IPS-15b (cell line): ENCODE measurements at regions not wholly inside any gene's neighbourhood (a gene's known extent, or its start where the extent isn't known, plus 50 kb on each side); places are given as distances from the start of the nearest gene placed in this dataset.

Source experiments
- H3K27me3 ChIP-seq: one replicate; pipeline ENCODE4 v1.6.1; 2013; ENCODE audit warnings: low read length; ENCODE audit not compliant: control insufficient read depth, insufficient read depth
- H3K36me3 ChIP-seq: one replicate; pipeline ENCODE4 v1.6.1; 2013; ENCODE audit warnings: low read length; ENCODE audit not compliant: control insufficient read depth, insufficient read depth
- H3K4me1 ChIP-seq: one replicate; pipeline ENCODE4 v1.6.1; 2013; ENCODE audit warnings: mild to moderate bottlenecking, low read length; ENCODE audit not compliant: control insufficient read depth, insufficient read depth
- H3K4me3 ChIP-seq: one replicate; pipeline ENCODE4 v1.5.1; 2013; ENCODE audit warnings: low read depth, low read length
- H3K9ac ChIP-seq: one replicate; pipeline ENCODE4 v1.6.1; 2013; ENCODE audit warnings: low read depth, mild to moderate bottlenecking, low read length
- H3K9me3 ChIP-seq: one replicate; pipeline ENCODE4 v1.6.1; 2013; ENCODE audit warnings: mild to moderate bottlenecking, low read length; ENCODE audit not compliant: control insufficient read depth, insufficient read depth

DNA sequence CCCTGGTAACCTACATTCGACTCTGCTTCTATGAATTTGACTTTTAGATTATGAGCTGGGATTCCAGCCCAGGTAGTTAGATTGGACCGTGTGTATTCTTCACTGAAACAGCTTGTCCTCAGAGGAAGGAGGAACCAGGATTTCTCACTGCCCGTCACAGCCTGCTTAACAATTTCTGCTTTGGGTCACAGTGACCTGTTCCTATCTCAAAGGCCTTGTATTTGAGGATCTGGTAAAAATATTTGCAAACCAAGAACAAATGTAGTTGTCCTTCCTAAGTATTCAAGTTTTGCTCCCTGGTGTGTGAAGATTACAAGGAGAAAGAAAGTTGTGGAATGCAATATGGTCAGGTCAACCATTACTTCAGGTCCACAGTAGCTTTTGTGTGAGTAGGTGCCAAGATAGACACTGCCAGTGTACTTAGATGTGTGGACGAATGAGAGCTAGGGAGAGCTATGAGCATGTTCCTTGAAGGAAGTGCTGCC lies 55.1 kb downstream of the KIF4B start:
- Histone ChIP-seq H3K4me3 (no peak overlapping the region), H3K4me1 (no peaks in the 10 kb centered on the region), H3K9ac (no peak overlapping the region), H3K9me3 (no peaks in the 10 kb centered on the region), H3K36me3 (no peaks in the 10 kb centered on the region), H3K27me3 (no peaks in the 10 kb centered on the region)

- H3K9ac ChIP-seq: no peak overlapping the region
- H3K27me3 ChIP-seq: no peaks in the 10 kb centered on the region
- no peaks in the 10 kb centered on the region for H3K9me3 ChIP-seq
- no peaks in the 10 kb centered on the region for H3K36me3 ChIP-seq
- no peaks in the 10 kb centered on the region for H3K4me1 ChIP-seq
- H3K4me3 ChIP-seq: no peak overlapping the region
Measured at GRCh38 chr5:155069961-155070360, 56.4 kb downstream of the KIF4B start.

GRCh38 chr5:155070781-155071180 lies 57.2 kb downstream of the KIF4B start:
- Histone ChIP-seq H3K4me3 (no peak overlapping the region), H3K9ac (no peak overlapping the region), H3K9me3 (no peaks in the 10 kb centered on the region), H3K27me3 (no peaks in the 10 kb centered on the region), H3K36me3 (no peaks in the 10 kb centered on the region), H3K4me1 (no peaks in the 10 kb centered on the region)

- no peak overlapping the region for H3K9ac ChIP-seq
- H3K36me3 ChIP-seq: no peaks in the 10 kb centered on the region
- no peaks in the 10 kb centered on the region for H3K27me3 ChIP-seq
Measured at GRCh38 chr5:155076379-155076778, 62.8 kb downstream of the KIF4B start.

DNA sequence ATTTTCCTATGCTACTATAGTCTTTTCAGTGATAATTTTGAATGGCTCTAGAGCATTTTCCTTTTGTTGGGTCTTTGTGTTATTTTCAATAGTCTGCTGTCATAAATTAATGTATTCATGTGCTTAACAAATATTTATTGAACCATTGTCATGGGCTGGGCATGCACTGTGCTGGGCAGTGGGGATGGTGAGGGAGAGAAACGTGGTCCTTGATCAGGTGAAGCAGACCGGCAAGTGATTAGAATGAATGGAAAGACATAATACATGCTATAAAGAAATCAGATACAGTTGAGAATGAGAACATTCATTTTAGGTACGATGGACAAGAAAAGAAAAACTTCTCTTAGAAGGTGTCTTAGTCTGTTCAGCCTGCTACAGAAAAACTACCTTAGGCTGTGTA lies 66.1 kb downstream of the KIF4B start:
- Histone ChIP-seq H3K36me3 (no peaks in the 10 kb centered on the region), H3K4me3 (no peak overlapping the region), H3K9me3 (no peaks in the 10 kb centered on the region)

More at GRCh38 chr5:155076379-155076778, 62.8 kb downstream of the KIF4B start:
- Histone ChIP-seq H3K4me3 (no peak overlapping the region), H3K4me1 (no peaks in the 10 kb centered on the region), H3K9me3 (no peaks in the 10 kb centered on the region)

GRCh38 chr5:155080721-155081120 lies 67.2 kb downstream of the KIF4B start:
- no peak overlapping the region for H3K9ac ChIP-seq
- H3K4me3 ChIP-seq: no peak overlapping the region
- H3K36me3 ChIP-seq: no peaks in the 10 kb centered on the region
- no peaks in the 10 kb centered on the region for H3K9me3 ChIP-seq
- H3K4me1 ChIP-seq: no peaks in the 10 kb centered on the region
- H3K27me3 ChIP-seq: no peaks in the 10 kb centered on the region

More for the DNA sequence above, 66.1 kb downstream of the KIF4B start:
- H3K4me1 ChIP-seq: no peaks in the 10 kb centered on the region
- H3K27me3 ChIP-seq: no peaks in the 10 kb centered on the region
- no peak overlapping the region for H3K9ac ChIP-seq

GRCh38 chr5:155081618-155082017 lies 68.1 kb downstream of the KIF4B start:
- Histone ChIP-seq H3K9ac (no peak overlapping the region), H3K27me3 (no peaks in the 10 kb centered on the region), H3K9me3 (no peaks in the 10 kb centered on the region), H3K4me1 (no peaks in the 10 kb centered on the region), H3K4me3 (no peak overlapping the region), H3K36me3 (no peaks in the 10 kb centered on the region)

DNA sequence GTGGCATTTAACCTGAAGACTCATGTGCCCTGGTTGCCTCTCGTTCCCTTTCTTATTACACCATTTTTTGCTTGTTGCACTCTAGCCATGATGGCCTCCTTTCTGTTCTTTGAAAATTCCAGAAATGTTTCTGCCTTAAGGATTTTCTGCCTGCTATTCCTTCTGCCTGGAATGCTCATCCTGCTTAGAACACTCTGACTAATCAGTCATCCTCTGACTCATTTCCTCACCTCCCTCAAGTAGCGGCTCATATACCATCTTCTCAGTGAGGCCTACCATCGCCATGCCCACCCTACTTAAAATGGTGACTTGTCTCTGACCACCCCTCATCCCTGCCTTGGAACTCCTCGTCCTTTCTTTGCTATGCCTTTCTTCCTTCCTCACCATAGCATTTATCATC lies 68.8 kb downstream of the KIF4B start:
- H3K27me3 ChIP-seq: no peaks in the 10 kb centered on the region
- H3K9me3 ChIP-seq: no peaks in the 10 kb centered on the region
- no peaks in the 10 kb centered on the region for H3K4me1 ChIP-seq
- H3K36me3 ChIP-seq: no peaks in the 10 kb centered on the region
- no peak overlapping the region for H3K4me3 ChIP-seq
- H3K9ac ChIP-seq: no peak overlapping the region

DNA sequence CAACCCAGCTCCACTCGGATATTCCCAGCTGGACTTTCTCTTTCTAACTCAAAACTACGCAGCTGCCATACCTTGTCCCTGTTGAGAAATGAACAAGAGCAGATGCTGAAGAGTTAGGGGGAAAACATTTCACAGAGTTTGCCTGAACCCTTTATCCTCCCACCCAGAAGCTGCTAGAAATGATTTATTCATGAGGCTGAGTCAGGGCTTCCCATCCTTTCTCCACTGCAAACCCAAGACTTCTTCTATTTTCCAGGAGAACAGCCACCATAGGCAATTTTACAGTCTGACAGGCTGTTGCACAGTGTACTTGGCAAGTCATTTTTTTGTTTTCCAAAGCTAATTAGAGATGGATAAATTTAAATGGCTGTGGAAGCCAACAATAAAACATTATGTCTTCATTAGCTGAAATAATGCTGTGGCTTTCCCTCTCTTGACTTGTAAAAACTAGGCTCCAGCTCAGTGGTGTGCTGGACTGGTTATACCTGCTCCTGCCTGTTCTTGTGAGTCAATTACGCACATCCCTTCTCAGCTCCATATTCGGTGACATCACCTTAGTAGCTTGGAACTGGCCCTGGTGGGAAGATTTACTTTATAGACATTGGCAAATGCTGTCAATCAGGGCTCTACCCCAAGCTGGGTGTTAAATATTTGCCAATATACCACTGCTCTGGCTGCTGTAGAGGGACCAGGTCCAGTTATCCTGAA lies 71.9 kb downstream of the KIF4B start:
- no peak overlapping the region for H3K4me3 ChIP-seq
- H3K27me3 ChIP-seq: no peaks in the 10 kb centered on the region
- no peaks in the 10 kb centered on the region for H3K36me3 ChIP-seq
- no peaks in the 10 kb centered on the region for H3K4me1 ChIP-seq
- no peaks in the 10 kb centered on the region for H3K9me3 ChIP-seq
- H3K9ac ChIP-seq: no peak overlapping the region

GRCh38 chr5:155087036-155087435 lies 73.5 kb downstream of the KIF4B start:
- no peaks in the 10 kb centered on the region for H3K9me3 ChIP-seq
- no peaks in the 10 kb centered on the region for H3K36me3 ChIP-seq
- H3K4me1 ChIP-seq: no peaks in the 10 kb centered on the region
- no peak overlapping the region for H3K4me3 ChIP-seq
- H3K9ac ChIP-seq: no peak overlapping the region
- H3K27me3 ChIP-seq: no peaks in the 10 kb centered on the region

- Histone ChIP-seq H3K9me3 (no peaks in the 10 kb centered on the region), H3K36me3 (no peaks in the 10 kb centered on the region), H3K4me1 (no peaks in the 10 kb centered on the region), H3K9ac (no peak overlapping the region), H3K27me3 (no peaks in the 10 kb centered on the region), H3K4me3 (no peak overlapping the region)
Measured at GRCh38 chr5:155088811-155089210, 75.3 kb downstream of the KIF4B start.

- H3K36me3 ChIP-seq: no peaks in the 10 kb centered on the region
- H3K9me3 ChIP-seq: no peaks in the 10 kb centered on the region
- no peak overlapping the region for H3K9ac ChIP-seq
- H3K4me1 ChIP-seq: no peaks in the 10 kb centered on the region
- no peaks in the 10 kb centered on the region for H3K27me3 ChIP-seq
- no peak overlapping the region for H3K4me3 ChIP-seq
Measured at GRCh38 chr5:155089643-155090042, 76.1 kb downstream of the KIF4B start.
